SK-N-MC (cell line): ENCODE measurements at regions not wholly inside any gene's neighbourhood (a gene's known extent, or its start where the extent isn't known, plus 50 kb on each side); places are given as distances from the start of the nearest gene placed in this dataset.

Experiments
- EZH2 ChIP-seq: fragments of 200-600 bp; sonication (generic); IDR thresholded peaks from one replicate; pipeline ENCODE4 v1.6.1; 2017; ENCODE audit warnings: antibody characterized with exemption
- POLR2AphosphoS5 ChIP-seq: IDR thresholded peaks from 2 replicates; pipeline ENCODE4 v1.6.1; 2012; ENCODE audit warnings: mild to moderate bottlenecking, low read depth, low read length, borderline replicate concordance

DNA sequence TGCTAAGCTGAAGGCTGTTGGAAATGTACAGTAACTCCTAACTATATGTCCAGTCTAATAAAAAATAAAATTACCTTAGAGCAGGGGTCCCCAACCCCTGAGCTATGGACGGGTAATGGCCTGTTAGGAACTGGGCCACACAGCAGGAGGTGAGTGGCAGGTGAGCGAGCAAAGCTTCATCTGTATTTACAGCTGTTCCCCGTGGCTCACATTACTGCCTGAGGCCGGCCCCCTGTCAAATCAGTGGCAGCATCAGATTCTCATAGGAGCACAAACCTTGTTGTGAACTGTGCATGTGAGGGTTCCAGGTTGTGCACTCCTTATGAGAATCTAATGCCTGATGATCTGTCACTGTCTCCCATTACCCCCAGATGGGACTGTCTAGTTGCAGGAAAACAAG, 73.1 kb upstream of the CXCR4 start:
- TF ChIP-seq POLR2AphosphoS5 (no peak), EZH2 (no peak)
